ENCODE measurements at regions not wholly inside any gene's neighbourhood (a gene's known extent, or its start where the extent isn't known, plus 50 kb on each side); places are given as distances from the start of the nearest gene placed in this dataset.
"Not testable (repeated sequence)": the region's sequence is repeated elsewhere in the genome, so short reads cannot be mapped to it uniquely, and the experiment has no call there.

GRCh38 chr19:31039151-31039550 is 310.1 kb downstream of the TSHZ3 start:
- Histone ChIP-seq H3K9me3 (replicated peaks in 1 of 3) (peaks cover 0 to 4% (median 0%) of the 10 kb centered on the region in 3 donors), H3K27ac (no peak overlapping the region), H3K27me3 (peaks cover 1% of the 10 kb centered on the region), H3K4me3 (no peak overlapping the region), H3K4me1 (replicated peaks in 1 of 2) (no peaks in the 10 kb centered on the region), H3K36me3 (replicated peaks in 1 of 2) (no peaks in the 10 kb centered on the region)
- TF ChIP-seq CTCF (IDR thresholded peaks at IDR 0.05) (no peak), POLR2A (IDR thresholded peaks at IDR 0.05) (no peak)
- no peak for DNase-seq
- 65 to 75% (median 70%) methylated on average over 4 of the region's 4 CpGs for WGBS, 4 donors
- intact Hi-C loops (cut with DNase I), result no loop called here

- Histone ChIP-seq H3K27me3 (peaks cover 3% of the 10 kb centered on the region), H3K4me3 (no peak overlapping the region), H3K4me1 (replicated peaks in 1 of 2) (no peaks in the 10 kb centered on the region), H3K36me3 (replicated peaks in 1 of 2) (no peaks in the 10 kb centered on the region), H3K9me3 (replicated peaks in 1 of 3) (peaks cover 0 to 7% (median 0%) of the 10 kb centered on the region in 3 donors), H3K27ac (no peak overlapping the region)
- intact Hi-C loops (cut with DNase I), result no loop called here
- WGBS, 4 donors, result 58 to 73% (median 64%) methylated on average over 3 of the region's 3 CpGs
- DNase-seq, result no peak
- TF ChIP-seq POLR2A (IDR thresholded peaks at IDR 0.05), result no peak
- no peak for TF ChIP-seq CTCF (IDR thresholded peaks at IDR 0.05)
These were observed 311.8 kb downstream of the TSHZ3 start for GRCh38 chr19:31037286-31037980.

GRCh38 chr19:31031455-31031854 is 317.8 kb downstream of the TSHZ3 start:
- H3K4me3 ChIP-seq; DNase-seq; H3K36me3 ChIP-seq (replicated peaks in 1 of 2); H3K9me3 ChIP-seq (replicated peaks in 1 of 3); intact Hi-C loops (cut with DNase I); H3K27me3 ChIP-seq; H3K27ac ChIP-seq; H3K4me1 ChIP-seq (replicated peaks in 1 of 2): not testable (repeated sequence)
- WGBS, 4 donors, result 74 to 85% (median 77%) methylated on average over 4 of the region's 4 CpGs

GRCh38 chr19:31023038-31023437 is 326.2 kb downstream of the TSHZ3 start:
- no peaks in the 10 kb centered on the region for H3K9me3 ChIP-seq (replicated peaks in 1 of 3)
- no peak overlapping the region for H3K27ac ChIP-seq
- intact Hi-C loops (cut with DNase I), result no loop called here
- H3K4me1 ChIP-seq (replicated peaks in 1 of 2), result no peaks in the 10 kb centered on the region
- TF ChIP-seq CTCF (IDR thresholded peaks at IDR 0.05) (no peak), POLR2A (IDR thresholded peaks at IDR 0.05) (no peak)
- no peaks in the 10 kb centered on the region for H3K27me3 ChIP-seq
- no peak overlapping the region for H3K4me3 ChIP-seq
- H3K36me3 ChIP-seq (replicated peaks in 1 of 2), result no peaks in the 10 kb centered on the region
- 62 to 71% (median 69%) methylated on average over 10 of the region's 10 CpGs for WGBS, 4 donors
- peak in 4 of 7 donors; percentile 9 to 61 (median 20) for DNase-seq

- Histone ChIP-seq H3K9me3 (replicated peaks in 1 of 3) (no peaks in the 10 kb centered on the region), H3K4me3 (no peak overlapping the region), H3K4me1 (replicated peaks in 1 of 2) (no peaks in the 10 kb centered on the region), H3K27me3 (no peaks in the 10 kb centered on the region), H3K36me3 (replicated peaks in 1 of 2) (no peaks in the 10 kb centered on the region), H3K27ac (no peak overlapping the region)
- 82 to 91% (median 87%) methylated on average over 5 of the region's 5 CpGs for WGBS, 4 donors
- no peak for TF ChIP-seq CTCF (IDR thresholded peaks at IDR 0.05)
- TF ChIP-seq POLR2A (IDR thresholded peaks at IDR 0.05), result no peak
- intact Hi-C loops (cut with DNase I), result no loop called here
- DNase-seq, result no peak
These were observed 330.3 kb downstream of the TSHZ3 start for GRCh38 chr19:31018936-31019335.

Measured in adrenal gland (tissue), 9 donors.